ENCODE measurements at regions not wholly inside any gene's neighbourhood (a gene's known extent, or its start where the extent isn't known, plus 50 kb on each side); places are given as distances from the start of the nearest gene placed in this dataset.

- POLR2A ChIA-PET, result interaction anchor here (1.6 to 2.3 kb wide), 2 partner anchors 10 to 56 kb away, joined by 3 to 10 read pairs; no protein-coding TSS in a partner anchor
- no peaks in the 10 kb centered on the region for H3K9me3 Mint-ChIP-seq (ENCODE audit: unreplicated experiment)
- CTCF ChIA-PET, result interaction anchor here (0.6 kb wide), 1 partner anchor 16 kb away, joined by 3 read pairs; no protein-coding TSS in a partner anchor
- no peak for DNase-seq (ENCODE audit: unreplicated experiment)
- H3K36me3 Mint-ChIP-seq (ENCODE audit: insufficient read depth, unreplicated experiment), result no peaks in the 10 kb centered on the region
- no peak overlapping the region for H3K4me3 Mint-ChIP-seq (ENCODE audit: unreplicated experiment)
- H3K27ac Mint-ChIP-seq (ENCODE audit: low read depth, unreplicated experiment), result no peak overlapping the region
- BruUV-seq (replicated peaks), result no TSS peak
- H3K27me3 Mint-ChIP-seq (ENCODE audit: insufficient read depth, unreplicated experiment), result no peaks in the 10 kb centered on the region
- H3K4me1 Mint-ChIP-seq (ENCODE audit: insufficient read depth, unreplicated experiment), result no peaks in the 10 kb centered on the region
- TF ChIP-seq CTCF (IDR thresholded peaks at IDR 0.05; ENCODE audit: unreplicated experiment), result no peak
- intact Hi-C loops (cut with micrococcal nuclease), result no loop called here
These were observed 55.7 kb upstream of the SLC7A11 start for GRCh38 chr4:138297743-138298405.

- CTCF ChIA-PET, result no interaction called here
These were observed 50.2 kb upstream of the SLC7A11 start for GRCh38 chr4:138292321-138292720.

More at GRCh38 chr4:138292321-138292720, 50.2 kb upstream of the SLC7A11 start:
- intact Hi-C loops (cut with micrococcal nuclease), result no loop called here
- DNase-seq (ENCODE audit: unreplicated experiment), result no peak
- Mint-ChIP-seq H3K4me3 (ENCODE audit: unreplicated experiment) (no peak overlapping the region), H3K36me3 (ENCODE audit: insufficient read depth, unreplicated experiment) (no peaks in the 10 kb centered on the region), H3K4me1 (ENCODE audit: insufficient read depth, unreplicated experiment) (peaks cover 5% of the 10 kb centered on the region), H3K27me3 (ENCODE audit: insufficient read depth, unreplicated experiment) (no peaks in the 10 kb centered on the region), H3K9me3 (ENCODE audit: unreplicated experiment) (no peaks in the 10 kb centered on the region), H3K27ac (ENCODE audit: low read depth, unreplicated experiment) (no peak overlapping the region)
- TF ChIP-seq CTCF (IDR thresholded peaks at IDR 0.05; ENCODE audit: unreplicated experiment), result no peak
- POLR2A ChIA-PET, result no interaction called here
- BruUV-seq (replicated peaks), result no TSS peak

Measured in MCF 10A (cell line).